Glomerular visceral epithelial cell (primary cell): ENCODE measurements at regions not wholly inside any gene's neighbourhood (a gene's known extent, or its start where the extent isn't known, plus 50 kb on each side); places are given as distances from the start of the nearest gene placed in this dataset.
A peak's percentile ranks its signal among the peaks of the same experiment; 100 is the strongest.

ENCODE experiments used
- DNase-seq: peaks from one replicate; pipeline ENCODE4 v3.0.0-alpha.2; 2016; ENCODE audit errors: extremely low spot score

GRCh38 chr3:159127021-159127392 is 325.2 kb downstream of the MFSD1 start:
- no peak for DNase-seq

- peak; percentile 12 for DNase-seq
These were observed 326.8 kb downstream of the MFSD1 start for GRCh38 chr3:159128628-159129027.

- no peak for DNase-seq
These were observed 328.3 kb downstream of the MFSD1 start for GRCh38 chr3:159130108-159130507.

DNA sequence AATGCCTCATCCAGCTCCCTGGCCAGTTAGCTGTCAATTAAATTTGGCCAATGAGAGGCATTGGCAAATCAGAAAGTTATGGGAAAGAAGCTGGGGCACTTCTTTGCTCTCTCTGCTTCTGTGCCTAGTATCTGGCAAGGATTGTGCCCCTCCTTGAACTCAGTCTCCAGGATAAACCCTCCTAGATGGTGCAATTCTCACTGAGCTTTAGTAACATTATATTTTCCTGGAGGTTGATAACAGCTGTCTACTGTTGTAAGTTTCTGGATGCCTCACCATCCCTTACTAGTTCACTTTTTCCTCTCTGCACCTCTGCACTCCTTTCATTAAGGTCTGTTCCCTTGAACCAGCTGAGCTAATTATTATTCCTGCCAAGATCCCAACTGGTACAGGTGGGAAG is 329.5 kb downstream of the MFSD1 start:
- DNase-seq = no peak

- DNase-seq = no peak
These were observed 336.1 kb downstream of the MFSD1 start for GRCh38 chr3:159137949-159138348.

DNA sequence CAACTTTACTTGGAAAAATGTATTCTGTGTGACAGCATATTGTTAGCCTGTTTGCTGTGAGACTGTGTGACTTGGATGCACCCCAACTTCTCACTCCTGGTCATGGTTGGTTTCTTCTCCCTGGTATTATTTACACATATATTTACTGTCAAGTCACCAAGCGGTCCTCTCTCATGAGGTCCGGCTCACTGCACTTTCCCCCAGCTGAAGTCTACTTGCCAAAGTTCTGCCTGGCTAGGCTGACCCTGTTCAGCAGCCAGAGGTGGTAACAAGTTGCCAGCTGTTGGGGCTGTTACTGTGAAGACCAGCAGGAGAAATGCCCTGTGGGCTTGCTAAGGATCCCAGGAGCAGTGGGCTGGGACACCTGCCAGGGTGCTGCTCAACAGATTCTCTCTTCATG is 337.5 kb downstream of the MFSD1 start:
- no peak for DNase-seq

DNA sequence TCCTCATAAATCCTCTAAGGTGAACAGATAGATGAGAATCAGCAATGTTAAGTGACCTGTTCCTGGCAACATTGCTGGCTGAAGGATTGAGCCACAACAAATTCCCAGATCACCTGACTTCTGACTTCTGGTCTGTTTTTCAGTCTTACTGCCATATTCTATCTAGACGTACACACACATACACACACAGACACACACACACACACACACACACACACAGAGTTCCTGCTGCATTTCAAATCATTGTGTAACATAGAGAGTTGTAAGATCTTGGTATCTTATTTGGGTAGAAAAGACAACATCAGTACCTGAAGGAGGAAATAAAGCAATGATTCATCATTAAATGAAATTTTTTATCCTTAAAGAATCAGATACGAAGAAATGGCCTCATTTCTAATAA is 342.6 kb downstream of the MFSD1 start:
- no peak for DNase-seq

GRCh38 chr3:159144891-159145290 is 343.0 kb downstream of the MFSD1 start:
- no peak for DNase-seq

- DNase-seq = no peak
These were observed 344.5 kb downstream of the MFSD1 start for GRCh38 chr3:159146392-159146791.

GRCh38 chr3:159146856-159147435 is 345.1 kb downstream of the MFSD1 start:
- no peak for DNase-seq

DNA sequence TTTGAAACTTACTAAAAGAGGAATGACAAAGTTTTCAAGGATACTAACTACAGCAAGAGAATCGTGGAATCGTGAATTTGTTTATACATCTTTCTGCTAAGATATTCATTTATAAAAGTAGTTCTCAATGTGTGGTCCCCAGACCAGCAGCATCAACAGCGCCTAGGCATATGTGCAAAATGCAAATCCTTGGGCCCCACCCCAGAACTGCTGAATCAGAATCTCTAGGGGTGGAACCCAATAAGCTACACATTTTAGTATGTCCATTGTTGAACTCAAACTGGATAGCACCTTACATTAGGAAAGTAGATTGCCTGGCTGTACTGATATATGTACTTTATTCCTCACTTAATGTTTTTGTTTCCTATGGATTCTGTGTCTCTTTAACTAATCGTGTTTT is 346.0 kb downstream of the MFSD1 start:
- DNase-seq = no peak

GRCh38 chr3:159148466-159148865 is 346.6 kb downstream of the MFSD1 start:
- no peak for DNase-seq

- DNase-seq = no peak
These were observed 347.3 kb downstream of the MFSD1 start for GRCh38 chr3:159149131-159149530.

DNA sequence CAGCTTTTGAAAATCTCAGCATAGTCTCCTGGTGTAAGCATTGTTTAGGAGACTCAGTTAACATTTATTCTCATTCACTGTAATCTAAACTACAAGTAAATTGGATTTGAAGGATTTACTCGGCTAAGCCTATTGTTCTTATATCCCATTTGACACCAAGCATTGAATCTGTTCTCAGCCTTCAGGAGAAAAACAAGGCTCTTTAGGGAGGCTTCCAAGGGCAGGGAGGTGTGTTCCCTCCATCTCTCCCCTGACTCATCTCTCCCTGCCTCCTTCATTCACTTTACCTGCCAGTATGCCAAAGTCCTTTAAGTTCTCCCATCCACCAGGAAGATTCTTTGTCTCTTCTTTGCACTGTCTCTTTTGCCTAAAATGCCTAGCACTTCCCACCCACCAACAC is 347.8 kb downstream of the MFSD1 start:
- DNase-seq = no peak

GRCh38 chr3:159150180-159150579 is 348.3 kb downstream of the MFSD1 start:
- no peak for DNase-seq

DNA sequence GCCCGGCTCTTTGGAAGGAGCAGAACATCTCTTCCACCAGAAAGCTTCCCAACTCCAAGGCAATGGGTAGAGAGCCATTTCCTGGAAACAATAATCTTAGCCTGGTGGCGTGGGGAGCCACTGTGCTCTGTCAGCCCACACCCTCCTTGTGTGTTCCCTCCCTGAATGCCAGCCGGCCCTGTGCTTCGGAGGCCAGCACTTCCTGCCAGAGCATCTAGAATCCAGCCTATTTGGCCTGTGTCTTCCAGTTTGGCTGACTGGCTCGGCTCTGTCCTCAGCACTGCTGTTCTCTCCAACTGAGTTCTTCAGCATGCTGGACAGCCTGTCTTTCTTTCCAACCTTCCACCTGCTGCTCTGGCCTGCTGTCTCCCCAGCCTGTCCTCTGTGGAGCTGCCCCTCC is 349.3 kb downstream of the MFSD1 start:
- no peak for DNase-seq

- DNase-seq = no peak
These were observed 355.4 kb downstream of the MFSD1 start for GRCh38 chr3:159157275-159157674.

- DNase-seq = peak; percentile 14
These were observed 356.4 kb downstream of the MFSD1 start for GRCh38 chr3:159158213-159158612.

DNA sequence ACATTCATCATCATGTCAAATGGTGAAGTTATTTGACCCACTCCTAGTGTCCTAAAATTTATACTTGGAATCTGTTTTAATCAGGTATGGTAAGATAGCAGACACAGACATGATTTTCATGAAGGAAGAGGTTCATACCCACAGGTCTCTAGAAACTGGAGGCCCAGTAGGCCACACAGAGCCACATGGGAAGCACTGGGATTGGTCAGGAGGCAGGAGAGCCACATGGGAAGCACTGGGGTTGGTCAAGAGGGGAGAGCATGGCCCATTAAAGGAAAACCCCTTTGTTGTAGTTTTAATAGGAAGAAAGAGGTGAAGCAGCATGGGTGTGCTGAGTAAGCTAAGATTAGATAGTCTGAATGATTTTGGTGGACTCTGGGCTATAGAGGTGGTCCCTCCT is 356.9 kb downstream of the MFSD1 start:
- no peak for DNase-seq

DNA sequence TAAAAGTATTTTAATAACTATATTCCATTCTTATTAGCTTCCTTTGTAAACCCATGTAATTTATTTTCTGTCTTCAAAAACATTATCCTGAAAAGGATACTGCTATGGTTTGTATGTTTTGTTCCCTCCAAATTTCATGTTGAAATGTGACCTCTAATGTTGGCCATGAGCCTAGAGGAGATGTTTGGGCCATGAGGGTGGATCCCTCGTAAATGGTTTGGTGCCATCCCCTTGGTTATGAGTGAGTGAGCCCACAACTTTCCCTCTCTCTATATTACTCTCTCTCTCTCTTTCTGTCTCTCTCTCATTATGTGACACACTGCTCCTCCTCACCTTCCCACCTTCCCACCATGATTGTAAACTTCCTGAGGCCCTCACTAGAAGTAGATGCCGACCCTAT is 357.7 kb downstream of the MFSD1 start:
- DNase-seq = no peak

DNA sequence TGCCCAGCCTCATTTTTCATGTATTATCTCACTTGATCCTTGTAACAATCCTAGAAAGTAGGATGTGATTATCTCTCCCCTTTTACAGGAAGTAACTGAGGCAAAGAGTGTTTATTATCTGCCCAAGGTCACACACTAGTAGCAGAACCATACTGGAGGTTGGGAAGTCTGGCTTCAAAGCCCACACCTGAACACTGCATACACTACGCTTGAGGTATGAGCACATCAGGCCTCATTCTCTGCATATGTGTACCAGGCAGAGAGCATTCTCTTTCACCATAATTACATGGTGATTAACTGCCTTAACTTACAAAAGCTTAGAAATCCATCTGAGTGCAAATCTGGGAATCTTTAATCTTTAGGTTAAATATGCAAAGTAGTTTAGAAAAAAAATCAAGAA is 361.8 kb downstream of the MFSD1 start:
- no peak for DNase-seq

DNA sequence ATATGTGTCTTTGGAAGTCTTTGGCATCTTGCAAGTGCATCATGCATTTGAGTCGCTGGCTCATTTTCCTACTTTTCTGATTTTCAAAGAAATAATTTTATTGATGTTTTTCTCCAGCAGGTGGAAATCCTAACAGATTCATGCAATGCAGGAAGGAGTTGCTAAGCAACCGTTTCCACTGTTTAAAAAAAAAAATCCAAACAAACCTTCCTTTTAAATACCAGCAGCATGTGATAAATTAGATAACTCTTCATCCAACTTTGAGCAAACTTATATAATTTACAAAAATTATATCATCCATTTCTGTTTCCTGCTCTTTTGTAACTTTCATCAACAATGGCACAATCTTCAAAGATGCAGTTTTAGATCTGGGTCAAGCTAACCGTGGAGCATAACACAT is 364.1 kb downstream of the MFSD1 start:
- DNase-seq = no peak

GRCh38 chr3:159166899-159167586 is 365.2 kb downstream of the MFSD1 start:
- no peak for DNase-seq

DNA sequence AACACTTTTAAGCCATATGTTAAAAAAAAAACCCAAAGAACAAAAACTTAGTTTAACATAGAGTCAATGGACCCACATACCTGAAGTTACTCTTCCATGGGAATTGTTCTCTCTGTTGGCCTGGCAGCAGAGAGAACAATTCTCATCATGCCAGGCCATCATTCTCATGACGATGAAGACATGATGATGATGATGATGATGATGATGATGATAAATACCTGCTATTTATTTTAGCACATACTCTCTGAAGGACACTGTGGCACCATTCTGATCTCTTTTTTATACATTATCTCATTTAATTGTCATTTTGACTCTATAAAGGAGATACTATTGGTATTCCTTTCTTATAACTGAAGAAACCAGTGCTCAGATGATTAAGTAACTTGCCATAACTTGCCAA is 366.9 kb downstream of the MFSD1 start:
- DNase-seq = no peak
